A673 (cell line): ENCODE measurements at regions not wholly inside any gene's neighbourhood (a gene's known extent, or its start where the extent isn't known, plus 50 kb on each side); places are given as distances from the start of the nearest gene placed in this dataset.
"Not testable (repeated sequence)": the region's sequence is repeated elsewhere in the genome, so short reads cannot be mapped to it uniquely, and the experiment has no call there.

ENCODE experiments used
- BruUV-seq: library from RNA; stranded (reverse); fragments of 400-500 nt; replicated peaks from 2 replicates; lab custom pipeline; 2021; lab: Mats Ljungman, UMichigan
- CTCF ChIA-PET: fragments of 300-600 bp; sonication (Branson Sonifier 250); formaldehyde crosslinking; loops from one replicate; lab custom pipeline; 2022; ENCODE audit warnings: antibody characterized with exemption; lab: Charles Lee
- POLR2A ChIA-PET: fragments of 300-600 bp; sonication (Branson Sonifier 250); formaldehyde crosslinking; loops from one replicate; lab custom pipeline; 2022; ENCODE audit warnings: antibody characterized with exemption; ENCODE audit not compliant: low non-redundant PET; lab: Charles Lee
- DNase-seq: peaks from one replicate; pipeline ENCODE4 v3.0.0-alpha.2; 2015; ENCODE audit warnings: low spot score
- H3K27ac ChIP-seq: fragments of 200-600 bp; sonication (generic); 2 replicates; pipeline ENCODE4 v1.5.1; 2016; ENCODE audit warnings: mixed run types, low read depth, mild to moderate bottlenecking, mixed read lengths, antibody characterized with exemption, low read length; ENCODE audit not compliant: poor library complexity, severe bottlenecking
- H3K27me3 ChIP-seq: fragments of 200-600 bp; sonication (generic); replicated peaks from 2 replicates; pipeline ENCODE4 v1.6.1; 2017; ENCODE audit warnings: mixed run types, low read depth, mild to moderate bottlenecking, mixed read lengths, antibody characterized with exemption, low read length; ENCODE audit not compliant: insufficient read depth, poor library complexity
- H3K36me3 ChIP-seq: fragments of 200-600 bp; sonication (generic); 2 replicates; pipeline ENCODE4 v1.6.1; 2016; ENCODE audit warnings: mixed run types, mild to moderate bottlenecking, mixed read lengths, antibody characterized with exemption, low read length; ENCODE audit not compliant: insufficient read depth, poor library complexity, severe bottlenecking
- H3K4me1 ChIP-seq: fragments of 200-600 bp; sonication (generic); 2 replicates; pipeline ENCODE4 v1.6.1; 2017; ENCODE audit warnings: mixed run types, mild to moderate bottlenecking, mixed read lengths, antibody characterized with exemption, low read length; ENCODE audit not compliant: insufficient read depth, poor library complexity, severe bottlenecking
- H3K4me3 ChIP-seq: fragments of 200-600 bp; sonication (generic); 2 replicates; pipeline ENCODE4 v1.5.1; 2016; ENCODE audit warnings: low read depth, mixed run types, mild to moderate bottlenecking, mixed read lengths, low read length; ENCODE audit not compliant: poor library complexity, severe bottlenecking
- H3K9me3 ChIP-seq: fragments of 200-600 bp; sonication (generic); 2 replicates; pipeline ENCODE4 v1.6.1; 2016; ENCODE audit warnings: mixed run types, low read depth, mild to moderate bottlenecking, mixed read lengths, antibody characterized with exemption, low read length; ENCODE audit not compliant: poor library complexity, severe bottlenecking
- CTCF ChIP-seq: fragments of 300-800, 200-600 bp; sonication (generic); conservative IDR thresholded peaks from 2 replicates; pipeline ENCODE4 v1.5.1; 2017; ENCODE audit warnings: low read depth, mild to moderate bottlenecking, antibody characterized with exemption, low read length, moderate library complexity, mixed read lengths
- EZH2 ChIP-seq: fragments of 200-600 bp; sonication (generic); IDR thresholded peaks from 2 replicates; pipeline ENCODE4 v1.6.1; 2017; ENCODE audit warnings: borderline replicate concordance, low read depth, mild to moderate bottlenecking, mixed read lengths, antibody characterized with exemption, low read length; ENCODE audit not compliant: poor library complexity, severe bottlenecking
- intact Hi-C: fragments of 100-400 bp; cut with micrococcal nuclease; formaldehyde crosslinking; loops from one replicate; pipeline ENCODE4 v1.10.0; 2022; ENCODE audit not compliant: unreplicated experiment

GRCh38 chrX:31014474-31014873 is 57.4 kb downstream of the FTHL17 start:
- H3K4me3 ChIP-seq, H3K36me3 ChIP-seq, DNase-seq, intact Hi-C loops, H3K27ac ChIP-seq, BruUV-seq, H3K27me3 ChIP-seq, CTCF ChIA-PET, H3K9me3 ChIP-seq, H3K4me1 ChIP-seq, POLR2A ChIA-PET: not testable (repeated sequence)

- BruUV-seq = no TSS peak
- H3K27ac ChIP-seq = no peak overlapping the region
These were observed 59.3 kb downstream of the FTHL17 start for GRCh38 chrX:31012509-31013025.

GRCh38 chrX:31007321-31007720 is 64.5 kb downstream of the FTHL17 start:
- no peaks in the 10 kb centered on the region for H3K27me3 ChIP-seq
- no peak for DNase-seq
- no TSS peak for BruUV-seq
- no peaks in the 10 kb centered on the region for H3K36me3 ChIP-seq
- no peaks in the 10 kb centered on the region for H3K9me3 ChIP-seq
- intact Hi-C loops = no loop called here
- TF ChIP-seq EZH2 = no peak
- no peak for TF ChIP-seq CTCF
- ChIA-PET CTCF (no interaction called here), POLR2A (no interaction called here)
- H3K27ac ChIP-seq = no peak overlapping the region
- H3K4me3 ChIP-seq = no peak overlapping the region
- H3K4me1 ChIP-seq = no peaks in the 10 kb centered on the region

More at GRCh38 chrX:31012509-31013025, 59.3 kb downstream of the FTHL17 start:
- ChIA-PET POLR2A (no interaction called here), CTCF (interaction anchor here (0.5 kb wide), 1 partner anchor 40 kb away, joined by 5 read pairs; no protein-coding TSS in a partner anchor)
- Histone ChIP-seq H3K27me3 (no peaks in the 10 kb centered on the region), H3K4me1 (no peaks in the 10 kb centered on the region), H3K4me3 (no peak overlapping the region), H3K36me3 (no peaks in the 10 kb centered on the region), H3K9me3 (no peaks in the 10 kb centered on the region)
- TF ChIP-seq EZH2 (no peak), CTCF (no peak)
- intact Hi-C loops = no loop called here
- DNase-seq = no peak

GRCh38 chrX:31006027-31006426 is 65.8 kb downstream of the FTHL17 start:
- Histone ChIP-seq H3K4me1 (no peaks in the 10 kb centered on the region), H3K9me3 (no peaks in the 10 kb centered on the region), H3K4me3 (no peak overlapping the region), H3K27ac (no peak overlapping the region), H3K36me3 (no peaks in the 10 kb centered on the region), H3K27me3 (no peaks in the 10 kb centered on the region)
- TF ChIP-seq EZH2 (no peak), CTCF (no peak)
- intact Hi-C loops = no loop called here
- CTCF ChIA-PET = no interaction called here
- no peak for DNase-seq
- no TSS peak for BruUV-seq
- POLR2A ChIA-PET = no interaction called here
